PC-9 (cell line): ENCODE measurements at regions not wholly inside any gene's neighbourhood (a gene's known extent, or its start where the extent isn't known, plus 50 kb on each side); places are given as distances from the start of the nearest gene placed in this dataset.
"Not testable (repeated sequence)": the region's sequence is repeated elsewhere in the genome, so short reads cannot be mapped to it uniquely, and the experiment has no call there.

Source experiments
- CTCF ChIP-seq: fragments of 200-600 bp; sonication (generic); conservative IDR thresholded peaks from 2 replicates; pipeline ENCODE4 v1.6.1; 2017; ENCODE audit warnings: mixed run types, antibody characterized with exemption, mild to moderate bottlenecking, moderate library complexity
- EZH2 ChIP-seq: fragments of 200-600 bp; sonication (generic); IDR thresholded peaks from 2 replicates; pipeline ENCODE4 v1.8.0; 2017; ENCODE audit warnings: antibody characterized with exemption, low read depth

- TF ChIP-seq CTCF, EZH2: not testable (repeated sequence)
These were observed 74.9 kb upstream of the FAM72C start for GRCh38 chr1:144046645-144047044.
